ENCODE measurements at regions not wholly inside any gene's neighbourhood (a gene's known extent, or its start where the extent isn't known, plus 50 kb on each side); places are given as distances from the start of the nearest gene placed in this dataset.
"Not testable (repeated sequence)": the region's sequence is repeated elsewhere in the genome, so short reads cannot be mapped to it uniquely, and the experiment has no call there.

- DNase-seq = no peak
Measured at GRCh38 chr11:41519696-41520095, 60.2 kb upstream of the LRRC4C start.

DNA sequence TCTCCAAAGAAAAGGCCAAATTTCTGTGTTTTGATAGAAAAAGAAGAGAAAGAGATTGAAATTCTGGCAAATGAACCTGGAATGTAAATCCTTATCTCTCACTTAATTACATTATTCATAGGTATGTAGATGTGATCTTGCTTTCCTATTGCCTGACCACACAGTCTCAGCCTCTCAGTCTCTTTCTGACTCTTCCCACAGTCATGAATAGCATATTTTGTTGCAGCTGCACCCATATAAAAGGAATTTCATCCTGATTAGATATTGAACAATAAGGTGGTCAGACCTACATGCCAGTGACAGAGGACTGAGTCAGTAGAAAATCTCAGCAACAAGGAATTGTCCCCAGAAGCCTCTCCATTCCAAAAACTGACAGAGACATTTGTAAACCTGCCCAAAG lies 62.9 kb upstream of the LRRC4C start:
- no peak for DNase-seq

DNA sequence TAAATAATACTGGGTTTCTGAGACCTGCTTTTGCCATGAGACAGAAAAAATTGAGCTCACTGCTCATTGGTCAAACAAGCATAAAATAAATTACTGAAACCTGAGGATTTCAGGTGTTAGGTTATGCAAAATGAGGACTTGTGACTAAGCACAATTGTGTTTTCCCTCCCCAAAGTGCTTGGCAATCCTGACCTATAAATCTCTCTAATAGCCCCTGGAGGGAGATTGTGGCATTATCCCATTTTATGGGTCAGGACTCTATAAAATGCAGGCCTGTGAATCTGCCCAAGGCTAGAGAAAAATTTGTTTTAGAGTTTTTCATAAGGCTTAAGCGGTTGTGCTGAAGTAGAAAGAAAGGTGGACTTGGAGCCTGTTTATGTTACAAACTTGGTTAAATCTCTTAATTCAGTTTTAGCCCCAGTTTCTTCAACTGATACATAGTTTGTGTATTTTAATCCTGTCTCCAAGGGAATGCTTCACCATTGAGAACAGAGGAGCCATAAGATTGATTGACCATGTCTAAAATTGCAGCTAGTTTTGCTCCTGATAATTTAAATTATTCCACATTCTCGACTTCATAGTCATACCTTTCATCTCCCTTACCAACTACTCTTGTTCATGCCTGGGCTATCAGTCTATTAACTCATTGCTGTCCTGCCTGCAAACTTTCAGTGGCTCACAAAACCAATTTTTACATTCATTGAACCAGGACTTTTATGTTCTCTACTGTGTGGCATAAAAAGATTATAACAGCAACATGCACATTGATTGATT lies 63.6 kb upstream of the LRRC4C start:
- DNase-seq = no peak

DNA sequence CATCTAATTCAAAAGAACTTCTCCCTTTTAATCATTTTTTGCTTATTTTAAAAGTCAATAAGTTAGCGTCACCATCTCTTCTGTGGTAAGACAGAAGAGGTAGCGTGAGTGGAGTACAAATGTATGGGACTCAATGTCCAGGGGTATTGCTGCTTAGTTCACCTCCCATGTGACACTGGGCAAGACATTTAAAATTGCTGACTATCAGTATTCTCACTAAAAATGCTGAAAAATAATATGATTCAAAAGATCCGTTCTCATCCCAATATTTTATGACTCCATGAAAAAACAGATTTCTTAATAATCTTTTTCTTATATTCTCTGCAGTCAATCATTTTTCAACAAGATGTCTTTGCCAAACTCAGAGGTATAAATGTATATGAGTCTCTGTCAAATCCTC lies 68.1 kb upstream of the LRRC4C start:
- no peak for DNase-seq

DNA sequence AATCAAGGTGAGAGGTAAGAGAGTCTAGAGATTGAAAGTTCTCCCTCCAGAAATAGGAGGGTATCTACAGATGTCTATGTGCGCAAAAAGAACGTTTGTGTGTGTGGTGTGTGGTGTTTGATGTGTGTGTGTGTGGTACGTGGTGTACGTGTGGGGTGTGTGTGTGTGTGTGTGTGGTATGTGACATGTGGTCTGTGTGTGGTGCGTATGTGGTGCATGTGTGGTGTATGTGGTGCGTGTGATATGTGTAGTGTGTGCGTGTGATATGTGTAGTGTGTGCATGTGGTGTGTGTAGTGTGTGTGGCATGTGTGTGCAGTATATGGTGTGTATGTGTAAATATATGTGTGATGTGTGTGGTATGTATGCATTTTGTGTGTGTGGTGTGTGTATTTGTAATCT lies 73.0 kb upstream of the LRRC4C start:
- no peak for DNase-seq

GRCh38 chr11:41533761-41534160 lies 74.3 kb upstream of the LRRC4C start:
- DNase-seq = no peak

- no peak for DNase-seq
Measured at GRCh38 chr11:41534391-41534790, 74.9 kb upstream of the LRRC4C start.

- DNase-seq = no peak
Measured at GRCh38 chr11:41534861-41535260, 75.4 kb upstream of the LRRC4C start.

DNA sequence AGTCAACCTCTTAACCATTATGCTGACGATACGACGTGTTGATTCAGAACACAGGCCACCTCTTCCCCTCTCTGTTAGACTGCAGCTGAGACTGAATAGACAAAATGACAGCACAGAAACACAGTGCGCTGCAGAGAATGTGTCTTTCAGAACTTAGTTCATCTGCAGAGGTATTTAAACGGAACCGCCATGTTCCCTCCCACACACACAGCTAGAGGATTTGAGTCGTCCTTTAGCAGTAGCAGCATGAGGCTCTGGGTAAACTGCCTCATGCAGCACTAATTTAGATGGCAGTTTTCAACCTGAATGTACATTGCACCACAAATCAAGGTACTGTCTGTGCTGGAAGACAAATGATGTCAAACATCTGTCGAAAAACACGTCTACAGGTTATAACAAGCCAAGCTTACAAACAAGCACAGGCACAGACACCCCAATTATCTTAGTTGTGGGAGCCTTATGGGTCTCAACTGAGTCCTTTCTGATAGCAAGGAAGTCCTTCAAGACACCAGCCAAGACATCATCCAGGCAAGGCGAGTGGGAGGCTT lies 76.6 kb upstream of the LRRC4C start:
- DNase-seq = no peak

DNA sequence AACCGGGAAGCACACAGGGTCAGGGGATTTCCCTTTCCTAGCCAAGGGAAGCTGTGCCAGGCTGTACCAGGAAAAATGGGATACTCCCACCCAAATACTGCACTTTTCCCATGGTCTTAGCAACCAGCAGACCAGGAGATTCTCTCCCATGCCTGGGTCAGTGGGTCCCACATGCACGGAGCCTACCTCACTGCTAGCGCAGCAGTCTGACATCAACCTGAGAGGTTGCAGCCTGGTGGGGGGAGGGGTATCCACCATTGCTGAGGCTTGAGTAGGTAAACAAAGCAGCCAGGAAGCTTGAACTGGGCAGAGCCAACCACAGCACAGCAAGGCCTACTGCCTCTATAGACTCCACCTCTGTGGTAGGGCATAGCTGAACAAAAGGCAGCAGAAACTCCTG lies 85.5 kb upstream of the LRRC4C start:
- DNase-seq = not testable (repeated sequence)

DNA sequence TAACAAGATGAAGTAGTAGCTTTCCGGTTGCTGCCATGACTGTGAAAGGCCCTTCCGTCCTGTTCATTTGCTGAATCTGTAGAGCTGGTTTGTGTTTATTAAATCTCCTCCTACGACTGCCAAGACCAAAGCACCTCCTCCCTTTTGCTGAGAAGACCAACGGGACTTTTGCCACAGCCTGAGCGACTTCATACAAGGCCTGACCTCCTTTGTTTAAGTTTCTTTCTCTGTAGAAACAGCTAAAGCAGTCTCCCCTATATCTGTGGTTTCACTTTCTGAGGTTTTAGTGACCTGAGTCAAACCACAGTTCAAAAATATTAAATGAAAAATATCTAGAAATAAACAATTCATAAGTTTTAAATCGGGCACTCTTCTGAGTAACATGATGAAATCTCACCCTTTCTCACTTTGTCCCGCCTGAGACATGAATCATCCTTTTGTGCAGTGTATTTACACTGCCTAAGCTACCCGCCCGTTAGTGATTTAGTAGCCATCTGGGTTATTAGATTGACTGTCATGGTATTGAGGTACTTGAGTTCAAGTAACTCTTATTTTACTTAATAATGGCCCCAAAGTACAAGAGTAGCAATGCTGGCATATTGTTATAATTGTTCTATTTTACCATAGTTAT lies 119.1 kb upstream of the LRRC4C start:
- DNase-seq = no peak

DNA sequence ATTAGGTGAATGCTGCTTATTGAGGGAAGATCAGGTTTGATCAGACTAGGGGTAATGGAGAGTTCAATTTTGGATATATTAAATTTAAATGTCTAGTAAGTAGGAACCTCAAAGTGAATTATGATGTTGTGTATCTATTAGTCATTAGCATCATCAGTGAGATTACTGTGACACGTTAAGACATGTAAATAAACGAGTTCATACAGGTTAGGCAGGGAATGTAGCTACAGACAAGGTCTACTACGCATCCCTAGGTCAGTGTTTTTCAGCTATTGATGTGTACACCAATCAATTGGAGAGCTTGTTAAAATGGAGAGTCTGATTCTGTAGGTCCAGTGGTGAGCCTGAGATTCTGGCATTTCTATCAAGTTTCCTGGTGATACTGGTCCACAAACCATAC lies 120.1 kb upstream of the LRRC4C start:
- no peak for DNase-seq

DNA sequence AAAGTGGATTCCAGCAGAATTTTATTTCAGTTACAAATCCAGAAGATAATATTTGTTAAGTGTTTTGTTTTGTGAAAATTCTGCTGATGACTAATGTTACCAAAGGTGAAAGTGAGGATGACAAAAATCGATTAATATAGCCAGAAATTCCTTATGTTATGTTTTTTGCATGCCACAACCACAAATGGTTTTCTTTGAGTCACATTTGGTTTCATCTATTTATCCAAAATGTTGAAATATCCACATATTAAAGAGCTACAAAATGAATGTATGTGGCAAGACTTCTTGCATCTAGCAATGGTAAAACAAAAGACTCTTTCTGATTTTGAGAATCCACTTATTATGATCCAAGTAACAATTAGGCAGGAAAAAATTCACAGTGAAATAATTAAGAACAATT lies 150.1 kb upstream of the LRRC4C start:
- DNase-seq = no peak

- DNase-seq = no peak
Measured at GRCh38 chr11:41612415-41612814, 153.0 kb upstream of the LRRC4C start.

DNA sequence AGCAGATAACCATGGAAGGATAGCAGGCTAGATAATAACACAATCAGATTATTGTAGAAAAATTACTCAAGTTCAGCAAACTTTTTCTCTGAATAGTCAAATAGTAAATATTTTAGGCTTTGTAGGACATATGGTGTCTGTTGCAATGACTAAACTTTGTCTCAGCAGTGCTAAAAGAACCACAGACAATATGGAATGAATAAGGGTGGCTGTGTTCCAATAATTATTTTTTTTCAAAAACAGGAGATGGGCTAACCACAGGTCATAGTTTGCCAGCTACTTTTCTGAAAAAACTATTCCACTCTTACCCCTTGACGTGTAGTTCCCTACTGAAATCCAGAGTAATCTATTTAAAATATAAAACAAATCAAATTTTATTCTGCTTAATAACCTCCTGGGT lies 153.9 kb upstream of the LRRC4C start:
- DNase-seq = no peak

GRCh38 chr11:41622707-41623359 lies 163.4 kb upstream of the LRRC4C start:
- DNase-seq = no peak

- no peak for DNase-seq
Measured at GRCh38 chr11:41659985-41660384, 200.5 kb upstream of the LRRC4C start.

GRCh38 chr11:41660585-41660984 lies 201.1 kb upstream of the LRRC4C start:
- DNase-seq = no peak

- DNase-seq = no peak
Measured at GRCh38 chr11:41665441-41666360, 206.2 kb upstream of the LRRC4C start.

DNA sequence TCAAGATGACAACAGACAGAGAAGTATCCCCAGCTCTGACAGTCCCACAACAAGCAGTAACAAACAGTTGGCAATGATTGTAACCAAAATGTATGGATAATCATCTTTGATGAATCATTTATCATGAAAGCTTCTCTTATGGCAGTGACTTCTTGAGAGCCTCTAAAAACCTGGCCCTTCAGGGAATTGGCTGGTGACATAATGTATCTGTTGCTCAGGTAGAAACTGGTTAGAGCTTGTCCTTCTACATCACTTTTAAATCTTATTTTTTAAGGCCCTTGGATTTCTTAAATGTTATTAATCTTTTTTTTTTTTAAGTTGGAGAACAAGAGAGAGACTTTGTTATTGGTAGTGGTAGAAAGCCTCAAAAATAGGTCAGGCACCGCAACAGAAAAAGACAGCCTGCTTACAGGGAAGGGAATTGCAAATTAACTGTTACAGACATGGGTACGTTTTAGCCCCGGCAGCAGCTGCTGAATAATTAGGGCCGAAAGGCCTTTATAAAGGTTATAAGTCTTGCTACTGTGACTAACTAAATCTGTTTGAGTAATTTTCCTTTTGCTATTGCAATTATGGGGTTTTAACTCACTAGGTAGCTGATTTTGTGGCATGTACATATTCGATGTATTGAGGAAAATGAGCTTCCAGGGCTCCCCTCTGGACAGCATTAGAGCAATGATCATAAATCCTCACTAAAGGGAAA lies 207.7 kb upstream of the LRRC4C start:
- DNase-seq = no peak

- no peak for DNase-seq
Measured at GRCh38 chr11:41675205-41675604, 215.8 kb upstream of the LRRC4C start.

DNA sequence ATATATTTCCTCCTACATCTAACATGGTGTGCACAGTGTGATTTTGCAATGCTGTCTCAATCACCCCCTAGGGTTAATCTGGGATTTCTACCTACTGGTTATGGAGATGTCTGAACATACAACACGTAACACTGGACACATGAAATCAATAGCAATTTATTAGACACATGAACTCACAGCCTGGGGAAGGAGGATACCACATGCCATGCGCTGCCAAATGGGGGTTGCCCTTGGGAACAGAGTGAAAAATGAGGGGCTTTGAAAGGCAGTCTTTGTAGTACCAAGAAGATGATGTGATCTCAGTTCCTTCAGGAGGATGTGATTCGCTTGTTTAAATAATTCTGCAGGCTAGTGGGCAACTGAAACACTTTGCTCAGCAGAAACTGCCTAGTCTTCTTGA lies 253.6 kb upstream of the LRRC4C start:
- DNase-seq = no peak

Measured in suppressor macrophage treated with lipopolysaccharide for 1 hour (primary cell).